OCI-LY7 (cell line): ENCODE measurements at regions not wholly inside any gene's neighbourhood (a gene's known extent, or its start where the extent isn't known, plus 50 kb on each side); places are given as distances from the start of the nearest gene placed in this dataset.

ENCODE experiments used
- BruUV-seq: library from RNA; stranded (reverse); fragments of 400-500 nt; replicated peaks from 2 replicates; lab custom pipeline; 2021; lab: Mats Ljungman, UMichigan
- CTCF ChIA-PET: fragments of 300-600 bp; sonication (Branson Sonifier 250); formaldehyde crosslinking; loops from one replicate; lab custom pipeline; 2022; ENCODE audit warnings: antibody characterized with exemption; ENCODE audit not compliant: unreplicated experiment; lab: Charles Lee
- POLR2A ChIA-PET: fragments of 300-600 bp; sonication (Branson Sonifier 250); formaldehyde crosslinking; loops from one replicate; lab custom pipeline; 2022; ENCODE audit warnings: antibody characterized with exemption; lab: Charles Lee
- DNase-seq: peaks from one replicate; pipeline ENCODE4 v3.0.0-alpha.2; 2015; ENCODE audit warnings: low spot score
- H2AFZ ChIP-seq: fragments of 200-600 bp; sonication (generic), shearing (Covaris generic); 2 replicates; pipeline ENCODE4 v1.6.1; 2014; ENCODE audit warnings: mild to moderate bottlenecking, antibody characterized with exemption, low read length, moderate library complexity
- H3K27ac ChIP-seq: fragments of 200-600 bp; sonication (generic); 2 replicates; pipeline ENCODE4 v1.5.1; 2014; ENCODE audit warnings: mixed run types, low read depth, mild to moderate bottlenecking, moderate library complexity, low read length, inconsistent platforms; ENCODE audit not compliant: poor library complexity, severe bottlenecking
- H3K36me3 ChIP-seq: fragments of 200-600 bp; sonication (generic); 2 replicates; pipeline ENCODE4 v1.6.1; 2014; ENCODE audit warnings: mild to moderate bottlenecking, antibody characterized with exemption, low read length, moderate library complexity, mixed read lengths; ENCODE audit not compliant: insufficient read depth
- H3K4me1 ChIP-seq: fragments of 200-600 bp; sonication (generic); 2 replicates; pipeline ENCODE4 v1.5.1; 2014; ENCODE audit warnings: mild to moderate bottlenecking, low read length; ENCODE audit not compliant: insufficient read depth, poor library complexity, severe bottlenecking
- H3K4me2 ChIP-seq: fragments of 200-600 bp; sonication (generic); 2 replicates; pipeline ENCODE4 v1.6.1; 2014; ENCODE audit warnings: mild to moderate bottlenecking, low read length
- H3K4me3 ChIP-seq: fragments of 200-600 bp; sonication (generic); 2 replicates; pipeline ENCODE4 v1.5.1; 2014; ENCODE audit warnings: mild to moderate bottlenecking, low read depth, low read length; ENCODE audit not compliant: poor library complexity, severe bottlenecking
- H3K79me2 ChIP-seq: fragments of 200-600 bp; sonication (generic); 2 replicates; pipeline ENCODE4 v1.6.1; 2016; ENCODE audit warnings: low read depth, mild to moderate bottlenecking, low read length, moderate library complexity, mixed read lengths; ENCODE audit not compliant: insufficient read depth
- H3K9me2 ChIP-seq: fragments of 200-600 bp; sonication (generic); 2 replicates; pipeline ENCODE4 v1.6.1; 2016; ENCODE audit warnings: mild to moderate bottlenecking, low read length, mixed read lengths; ENCODE audit not compliant: insufficient read depth
- H3K9me3 ChIP-seq: fragments of 200-600 bp; sonication (generic); 2 replicates; pipeline ENCODE4 v1.6.1; 2014; ENCODE audit warnings: mild to moderate bottlenecking, mixed run types, low read length, mixed read lengths
- H4K20me1 ChIP-seq: fragments of 200-600 bp; sonication (generic); 2 replicates; pipeline ENCODE4 v1.6.1; 2014; ENCODE audit warnings: mild to moderate bottlenecking, antibody characterized with exemption, low read length, moderate library complexity, mixed read lengths; ENCODE audit not compliant: insufficient read depth
- EZH2phosphoT487 ChIP-seq: fragments of 200-600 bp; sonication (generic); IDR thresholded peaks from 2 replicates; pipeline ENCODE4 v1.6.1; 2018; ENCODE audit warnings: low read depth, borderline replicate concordance, mild to moderate bottlenecking, mixed run types, antibody characterized with exemption, low read length, moderate library complexity, mixed read lengths
- intact Hi-C: fragments of 100-400 bp; cut with micrococcal nuclease; formaldehyde crosslinking; loops from one replicate; pipeline ENCODE4 v1.10.0; 2022; ENCODE audit not compliant: unreplicated experiment
- TF ChIP-seq, protein P1 (sequence below): fragments of 200-600 bp; sonication (generic); conservative IDR thresholded peaks from 2 replicates; pipeline ENCODE4 v1.5.1; 2014; ENCODE audit warnings: mild to moderate bottlenecking, antibody characterized with exemption, low read length, moderate library complexity, mixed read lengths

DNA sequence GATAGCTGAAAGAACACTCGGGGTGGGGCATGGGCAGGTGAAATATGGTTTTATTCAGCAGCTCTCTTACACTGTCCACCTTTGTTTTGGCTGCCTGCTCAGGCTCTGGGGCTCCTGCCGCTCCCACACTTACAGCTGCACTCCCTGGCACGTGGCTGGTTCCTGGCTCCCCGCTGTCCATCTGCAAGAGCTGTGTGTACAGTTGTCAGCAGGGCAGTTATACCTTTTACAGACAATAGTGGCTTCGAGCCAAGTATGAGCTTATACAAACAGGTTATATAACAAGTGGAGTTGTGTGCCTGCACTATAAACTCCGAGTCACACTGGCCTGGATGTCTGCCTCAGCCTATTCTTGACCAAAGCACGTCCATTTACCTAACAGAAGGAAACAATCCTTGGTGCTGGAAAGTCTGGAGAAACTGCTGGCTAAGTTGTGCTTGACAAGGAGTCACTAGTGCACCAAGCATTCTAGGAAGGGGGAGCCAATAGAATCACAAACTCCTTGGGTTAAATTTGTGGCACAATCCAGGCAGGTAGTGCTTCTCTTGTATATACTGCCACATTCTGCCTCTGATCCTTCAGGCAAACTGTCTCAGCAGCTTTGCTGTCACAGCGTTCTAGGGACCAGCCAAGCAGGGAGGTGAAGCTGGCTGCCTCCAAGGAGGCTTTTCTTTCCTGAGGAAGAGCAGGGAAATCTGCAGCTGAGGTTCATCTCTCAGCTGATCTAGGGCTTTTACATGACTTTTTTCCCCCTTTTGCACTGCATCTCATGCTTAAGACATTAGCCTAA is 68.2 kb downstream of the NHLRC3 start:
- ChIA-PET CTCF (no interaction called here), POLR2A (interaction anchor here (0.6 kb wide), 1 partner anchor 12 kb away, joined by 3 read pairs; no protein-coding TSS in a partner anchor)
- no peak overlapping the region for H3K4me2 ChIP-seq
- DNase-seq = no peak
- no peaks in the 10 kb centered on the region for H3K79me2 ChIP-seq
- no peaks in the 10 kb centered on the region for H3K9me2 ChIP-seq
- TF ChIP-seq EZH2phosphoT487 = no peak
- TF ChIP-seq, protein P1, sequence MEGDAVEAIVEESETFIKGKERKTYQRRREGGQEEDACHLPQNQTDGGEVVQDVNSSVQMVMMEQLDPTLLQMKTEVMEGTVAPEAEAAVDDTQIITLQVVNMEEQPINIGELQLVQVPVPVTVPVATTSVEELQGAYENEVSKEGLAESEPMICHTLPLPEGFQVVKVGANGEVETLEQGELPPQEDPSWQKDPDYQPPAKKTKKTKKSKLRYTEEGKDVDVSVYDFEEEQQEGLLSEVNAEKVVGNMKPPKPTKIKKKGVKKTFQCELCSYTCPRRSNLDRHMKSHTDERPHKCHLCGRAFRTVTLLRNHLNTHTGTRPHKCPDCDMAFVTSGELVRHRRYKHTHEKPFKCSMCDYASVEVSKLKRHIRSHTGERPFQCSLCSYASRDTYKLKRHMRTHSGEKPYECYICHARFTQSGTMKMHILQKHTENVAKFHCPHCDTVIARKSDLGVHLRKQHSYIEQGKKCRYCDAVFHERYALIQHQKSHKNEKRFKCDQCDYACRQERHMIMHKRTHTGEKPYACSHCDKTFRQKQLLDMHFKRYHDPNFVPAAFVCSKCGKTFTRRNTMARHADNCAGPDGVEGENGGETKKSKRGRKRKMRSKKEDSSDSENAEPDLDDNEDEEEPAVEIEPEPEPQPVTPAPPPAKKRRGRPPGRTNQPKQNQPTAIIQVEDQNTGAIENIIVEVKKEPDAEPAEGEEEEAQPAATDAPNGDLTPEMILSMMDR = no peak
- no peaks in the 10 kb centered on the region for H3K9me3 ChIP-seq
- no peaks in the 10 kb centered on the region for H4K20me1 ChIP-seq
- H3K27ac ChIP-seq = no peak overlapping the region
- intact Hi-C loops = no loop called here
- BruUV-seq = no TSS peak
- H2AFZ ChIP-seq = no peak overlapping the region
- H3K4me3 ChIP-seq = no peak overlapping the region
- H3K36me3 ChIP-seq = no peaks in the 10 kb centered on the region
- H3K4me1 ChIP-seq = no peaks in the 10 kb centered on the region

DNA sequence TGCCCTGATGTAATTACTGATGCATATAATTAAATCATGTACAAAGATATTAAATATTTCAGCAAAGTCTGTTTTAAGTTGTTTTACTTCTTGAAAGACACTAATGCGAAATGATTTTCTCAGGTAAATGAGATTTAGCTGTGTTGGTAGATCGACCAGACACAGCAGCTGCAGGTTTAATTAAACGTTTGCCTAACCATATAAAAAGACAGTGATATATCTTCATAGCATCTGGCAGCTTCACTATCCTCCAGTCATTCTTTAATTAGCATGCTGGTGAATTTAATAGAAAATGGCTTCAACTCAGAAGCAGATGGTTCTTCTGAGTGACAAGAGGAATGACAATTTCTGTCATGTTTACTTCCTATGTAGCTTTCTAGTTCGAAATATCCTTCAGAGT is 69.3 kb downstream of the NHLRC3 start:
- no peaks in the 10 kb centered on the region for H4K20me1 ChIP-seq
- no peaks in the 10 kb centered on the region for H3K9me3 ChIP-seq
- DNase-seq = no peak
- intact Hi-C loops = no loop called here
- no peaks in the 10 kb centered on the region for H3K79me2 ChIP-seq
- no peaks in the 10 kb centered on the region for H3K4me1 ChIP-seq
- no peaks in the 10 kb centered on the region for H3K36me3 ChIP-seq
- no peak for TF ChIP-seq EZH2phosphoT487
- TF ChIP-seq, protein P1 = no peak
- H3K27ac ChIP-seq = no peak overlapping the region
- no peak overlapping the region for H3K4me2 ChIP-seq
- CTCF ChIA-PET = no interaction called here
- BruUV-seq = no TSS peak
- H3K4me3 ChIP-seq = no peak overlapping the region
- no peak overlapping the region for H2AFZ ChIP-seq
- POLR2A ChIA-PET = no interaction called here
- no peaks in the 10 kb centered on the region for H3K9me2 ChIP-seq

DNA sequence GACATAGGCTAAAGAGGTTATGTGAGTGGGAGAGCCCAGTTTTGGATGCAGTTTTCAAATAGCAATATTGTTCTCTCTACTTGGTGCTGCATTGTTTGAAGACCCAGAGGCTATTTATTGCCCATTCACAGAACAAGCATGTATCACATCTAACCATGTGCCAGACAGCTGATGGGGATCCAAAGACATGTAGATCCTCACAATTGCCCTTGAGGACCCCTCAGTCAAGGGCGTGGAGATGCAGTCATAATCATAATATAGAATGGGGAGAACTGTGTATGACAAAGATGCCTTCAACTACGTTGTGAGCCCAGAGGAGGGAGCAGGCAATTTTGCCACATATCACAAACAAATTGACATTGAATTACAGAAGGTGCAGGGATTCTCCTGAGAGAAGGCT is 70.5 kb downstream of the NHLRC3 start:
- H3K9me3 ChIP-seq = no peaks in the 10 kb centered on the region
- H3K9me2 ChIP-seq = no peaks in the 10 kb centered on the region
- H4K20me1 ChIP-seq = no peaks in the 10 kb centered on the region
- no TSS peak for BruUV-seq
- no peaks in the 10 kb centered on the region for H3K4me1 ChIP-seq
- H3K79me2 ChIP-seq = no peaks in the 10 kb centered on the region
- H3K36me3 ChIP-seq = no peaks in the 10 kb centered on the region
- no peak overlapping the region for H3K4me3 ChIP-seq
- no peak overlapping the region for H3K27ac ChIP-seq
- no peak for DNase-seq
- no peak overlapping the region for H2AFZ ChIP-seq
- H3K4me2 ChIP-seq = no peak overlapping the region
- no peak for TF ChIP-seq EZH2phosphoT487
- TF ChIP-seq, protein P1 = no peak
- CTCF ChIA-PET = no interaction called here
- intact Hi-C loops = no loop called here
- POLR2A ChIA-PET = no interaction called here
